Stimulated activated CD4-positive, alpha-beta T cell treated with anti-CD3 and anti-CD28 coated beads, Interleukin-4, amount 100 ng/mL, for 4 hours (primary cell): ENCODE measurements at regions not wholly inside any gene's neighbourhood (a gene's known extent, or its start where the extent isn't known, plus 50 kb on each side); places are given as distances from the start of the nearest gene placed in this dataset.

Experiments
- DNase-seq, 2 experiments: peaks; one replicate each; pipeline ENCODE4 v3.0.0-alpha.2; 2020

GRCh38 chr2:220065581-220065980, 438.2 kb downstream of the SLC4A3 start:
- DNase-seq: no peak

DNA sequence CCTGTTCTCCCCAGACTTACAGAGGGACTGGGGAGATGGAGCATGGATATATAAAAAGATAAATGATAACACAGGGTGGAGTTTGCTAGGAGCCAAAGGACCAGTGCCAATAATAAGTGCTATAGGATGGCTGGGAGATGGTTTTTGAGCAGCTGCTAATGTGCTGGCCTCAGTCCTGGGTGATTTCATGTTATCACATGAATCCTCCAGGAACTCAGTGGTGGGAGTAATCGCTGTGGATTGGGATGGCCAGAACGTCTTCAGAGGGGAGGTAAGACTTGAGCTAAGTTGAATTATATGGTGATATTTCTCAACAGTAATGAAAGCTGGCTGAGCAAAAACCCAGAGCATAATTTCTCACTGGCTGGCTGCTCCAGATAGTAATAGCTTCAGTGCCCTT, 441.4 kb downstream of the SLC4A3 start:
- no peak for DNase-seq

- DNase-seq: no peak
Measured at GRCh38 chr2:220070349-220070748, 442.9 kb downstream of the SLC4A3 start.

GRCh38 chr2:220071696-220072095, 444.3 kb downstream of the SLC4A3 start:
- no peak for DNase-seq

- DNase-seq: no peak
Measured at GRCh38 chr2:220072669-220073220, 445.3 kb downstream of the SLC4A3 start.

- no peak for DNase-seq
Measured at GRCh38 chr2:220075835-220076234, 448.4 kb downstream of the SLC4A3 start.

DNA sequence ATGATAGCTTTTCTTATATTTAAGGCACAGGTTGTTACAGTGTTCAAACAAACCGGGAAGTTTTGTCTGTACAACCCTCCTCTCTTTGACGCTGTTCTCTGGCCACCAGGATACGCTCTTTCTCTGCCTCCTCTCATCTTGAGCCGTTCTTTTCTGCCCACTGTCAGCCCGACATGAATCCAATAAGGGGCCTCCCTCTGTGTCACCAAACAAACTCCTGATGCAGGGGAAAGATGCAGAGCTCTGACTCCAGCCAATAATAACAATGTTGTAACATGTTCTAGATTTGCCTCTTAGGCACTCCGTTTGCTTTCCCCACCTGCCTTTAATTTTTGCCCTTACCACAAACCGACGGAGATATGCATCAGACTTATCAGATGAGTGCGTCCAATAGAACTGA, 449.3 kb downstream of the SLC4A3 start:
- DNase-seq: no peak

DNA sequence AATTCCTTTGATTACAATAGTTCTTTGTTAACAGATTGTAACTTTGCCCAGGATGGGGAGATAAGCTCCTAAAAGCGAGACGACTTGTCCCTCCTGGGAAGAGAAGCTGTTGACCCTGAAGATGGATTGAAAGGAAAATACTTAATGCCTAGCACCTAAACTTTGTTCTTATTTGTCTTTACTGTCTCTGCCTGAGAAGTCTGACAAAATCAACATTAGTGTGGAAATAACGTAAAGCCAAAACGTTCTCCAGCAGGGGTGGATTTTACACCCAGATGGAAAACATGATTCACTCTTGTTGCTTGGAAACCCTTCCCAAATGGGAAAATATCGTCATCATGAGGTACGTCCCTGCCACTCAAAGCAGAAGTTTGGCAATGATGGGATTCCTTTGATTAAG, 450.1 kb downstream of the SLC4A3 start:
- no peak for DNase-seq

- DNase-seq: no peak
Measured at GRCh38 chr2:220078439-220078838, 451.0 kb downstream of the SLC4A3 start.

GRCh38 chr2:220079595-220079994, 452.2 kb downstream of the SLC4A3 start:
- no peak for DNase-seq

DNA sequence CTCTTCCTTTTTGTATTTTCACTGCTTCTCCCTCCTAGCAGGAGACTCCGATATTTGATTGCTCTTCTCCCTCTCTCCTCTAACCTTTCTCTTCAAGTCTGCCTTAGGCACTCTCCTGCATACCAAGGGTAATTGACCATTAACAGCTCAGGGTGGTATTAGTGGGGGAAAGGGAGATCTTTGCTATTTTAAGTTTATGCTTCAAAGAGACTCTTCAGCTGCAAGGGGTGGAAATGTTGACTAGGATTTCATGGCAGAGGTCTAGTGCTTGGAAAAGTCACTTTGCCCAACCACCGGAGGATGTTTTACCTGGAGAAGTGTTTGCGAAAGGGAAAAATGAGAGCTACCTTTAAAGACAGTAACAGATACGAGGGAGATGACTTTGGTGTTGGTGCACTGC, 453.7 kb downstream of the SLC4A3 start:
- no peak for DNase-seq

DNA sequence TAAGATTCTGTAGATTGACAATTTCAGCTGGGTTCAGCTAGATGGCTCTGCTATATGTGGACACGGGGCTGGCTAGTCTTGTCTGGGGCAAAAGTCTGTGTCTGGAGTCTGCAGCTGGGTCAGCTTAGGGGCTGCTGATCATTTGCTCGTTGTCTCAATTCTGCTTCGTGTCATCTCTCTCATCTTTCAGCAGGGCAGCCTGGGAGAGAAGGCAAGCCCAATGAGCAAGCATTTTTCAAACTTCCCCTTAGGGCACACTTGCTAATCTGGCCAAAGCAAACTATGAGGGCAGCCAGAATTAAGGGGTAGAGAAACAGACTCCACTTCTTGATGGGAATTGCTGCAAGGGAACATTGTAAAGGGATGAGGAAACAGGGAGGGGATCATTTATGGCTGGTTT, 462.6 kb downstream of the SLC4A3 start:
- DNase-seq: no peak

DNA sequence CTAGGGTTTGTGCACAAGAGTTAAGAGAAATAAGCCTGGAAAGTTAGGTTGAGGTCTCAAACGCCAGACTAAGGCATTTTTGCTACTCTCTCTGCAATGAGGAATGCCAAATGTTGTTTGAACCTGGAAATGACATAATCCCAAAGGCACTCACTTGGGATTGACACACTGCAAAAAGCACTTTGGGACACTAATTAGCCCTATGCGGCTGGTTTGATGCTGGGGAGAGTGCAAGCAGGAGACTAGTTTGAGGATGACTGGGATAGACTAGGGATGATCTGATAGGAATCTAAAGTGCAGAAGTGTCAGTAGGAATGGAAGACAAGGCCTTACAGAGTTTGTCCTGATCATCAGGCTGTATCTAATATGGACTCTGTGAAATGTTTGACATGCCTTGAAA, 469.0 kb downstream of the SLC4A3 start:
- DNase-seq: no peak

GRCh38 chr2:220101980-220102379, 474.6 kb downstream of the SLC4A3 start:
- no peak for DNase-seq

DNA sequence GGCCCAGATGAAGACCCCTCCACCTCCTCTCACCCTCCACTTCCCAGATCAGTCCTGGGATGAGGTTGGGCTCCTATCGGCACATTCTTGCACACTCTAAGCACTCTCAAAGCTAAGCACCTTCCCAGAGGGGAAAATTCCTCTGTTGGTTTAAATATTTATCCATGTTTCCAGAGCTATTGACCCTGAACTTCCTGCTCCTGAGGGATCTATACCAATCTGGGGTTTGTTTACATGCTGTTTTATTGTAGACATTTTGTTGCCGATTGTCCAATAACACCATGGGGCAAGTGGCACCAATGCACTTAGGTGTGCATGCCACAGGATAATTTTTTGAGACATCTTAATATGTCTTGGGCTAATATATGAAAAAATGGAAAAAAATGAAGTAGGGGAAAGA, 476.2 kb downstream of the SLC4A3 start:
- no peak for DNase-seq

DNA sequence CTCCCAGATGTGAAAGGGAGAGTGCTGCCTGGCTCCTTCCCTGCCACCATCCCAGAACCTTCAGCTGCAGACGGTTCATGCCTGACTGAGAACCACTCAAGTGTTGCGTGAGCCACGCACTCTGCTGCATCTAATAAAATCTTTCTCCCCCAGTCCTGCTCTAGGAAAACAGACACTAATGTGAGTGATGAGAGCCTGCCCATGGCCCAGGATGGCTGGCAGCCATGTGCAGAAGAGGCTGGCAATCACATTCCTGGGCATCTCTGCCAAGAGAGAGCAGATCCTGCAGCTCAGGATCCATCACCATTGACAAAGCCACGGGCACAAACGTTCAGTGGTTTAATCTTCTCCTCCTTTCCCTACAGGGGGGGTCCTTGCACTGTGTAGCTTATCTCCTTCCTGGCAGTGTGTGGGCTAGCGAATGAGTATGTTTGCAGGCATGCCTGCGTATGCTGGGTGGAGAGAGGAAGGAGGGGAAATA, 477.5 kb downstream of the SLC4A3 start:
- no peak for DNase-seq

DNA sequence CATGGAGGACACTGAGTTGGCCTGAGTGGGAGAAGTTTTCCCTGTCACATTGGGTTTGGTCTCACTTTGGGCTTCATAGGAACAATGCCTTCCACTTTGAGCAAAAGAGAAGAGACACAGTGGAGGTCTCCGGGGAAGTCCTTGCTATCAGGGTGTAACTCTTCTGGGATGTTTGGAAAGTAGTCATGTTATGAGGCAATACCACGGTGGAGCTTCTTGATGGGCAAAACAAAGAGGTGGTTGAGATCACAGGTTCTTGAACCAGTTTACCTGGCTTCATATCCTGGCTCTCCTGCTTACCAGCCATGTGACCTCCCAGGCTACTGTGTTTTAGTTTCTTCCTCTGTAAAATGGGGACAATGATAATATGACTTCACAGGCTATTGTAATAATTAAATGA, 478.6 kb downstream of the SLC4A3 start:
- no peak for DNase-seq

DNA sequence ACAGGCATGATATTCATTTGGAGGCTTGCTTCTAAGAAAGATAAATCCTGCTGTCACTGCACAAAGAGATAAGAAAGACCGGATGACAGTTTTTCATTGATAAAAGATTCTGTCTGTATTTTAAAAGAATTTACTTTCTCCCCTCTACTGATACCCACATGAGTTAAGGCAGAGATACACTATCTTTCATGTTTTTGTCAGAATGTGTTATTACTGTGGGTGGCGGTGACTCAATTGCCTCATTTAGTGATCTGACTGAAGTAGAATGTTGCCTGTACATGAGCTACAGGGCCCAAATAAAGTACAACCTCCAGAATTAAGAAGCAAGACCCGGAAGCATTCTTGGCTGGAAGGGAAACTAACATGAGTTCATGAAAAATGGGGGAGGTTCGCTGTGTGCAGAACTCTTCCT, 480.0 kb downstream of the SLC4A3 start:
- DNase-seq: no peak

- DNase-seq: no peak
Measured at GRCh38 chr2:220114443-220114842, 487.0 kb downstream of the SLC4A3 start.

DNA sequence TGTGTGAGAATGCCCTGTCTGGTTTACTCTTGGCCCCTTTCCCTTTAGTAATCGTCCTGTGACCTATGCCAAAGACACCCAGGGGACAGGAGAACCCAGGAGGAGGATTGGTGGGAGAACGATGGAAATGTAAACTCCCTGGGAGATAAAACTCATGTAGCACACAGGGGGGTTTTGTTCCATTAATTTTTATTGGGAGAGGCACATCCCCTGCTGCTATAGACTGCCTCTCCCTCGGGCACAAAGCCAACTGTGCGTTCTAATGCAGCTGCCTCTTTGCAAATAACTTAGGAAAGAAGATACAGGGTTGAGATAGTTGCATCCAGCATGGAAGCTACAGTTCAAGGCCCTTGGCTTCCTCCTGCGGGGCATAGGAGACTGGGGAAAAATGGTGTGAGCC, 489.6 kb downstream of the SLC4A3 start:
- no peak for DNase-seq

- no peak for DNase-seq
Measured at GRCh38 chr2:220120041-220120440, 492.6 kb downstream of the SLC4A3 start.

DNA sequence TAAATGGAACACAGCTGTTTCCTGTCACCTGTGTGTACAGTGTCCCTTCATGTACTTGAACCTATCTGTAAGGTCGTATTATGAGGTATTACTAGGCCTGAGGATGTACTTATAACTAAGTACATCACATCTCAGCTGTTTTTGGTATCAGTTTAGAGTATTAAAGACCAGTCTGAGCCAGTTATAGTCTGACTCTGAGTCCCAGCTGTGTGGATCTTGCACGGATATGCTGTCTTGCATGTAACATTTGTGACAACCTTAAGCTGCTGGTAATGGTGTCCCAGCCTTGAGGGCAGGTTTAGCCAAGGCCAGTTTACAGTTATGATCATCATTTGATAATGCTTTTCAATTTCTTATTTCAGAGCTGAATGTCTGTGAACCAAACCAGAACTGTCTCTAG, 496.3 kb downstream of the SLC4A3 start:
- DNase-seq: no peak

DNA sequence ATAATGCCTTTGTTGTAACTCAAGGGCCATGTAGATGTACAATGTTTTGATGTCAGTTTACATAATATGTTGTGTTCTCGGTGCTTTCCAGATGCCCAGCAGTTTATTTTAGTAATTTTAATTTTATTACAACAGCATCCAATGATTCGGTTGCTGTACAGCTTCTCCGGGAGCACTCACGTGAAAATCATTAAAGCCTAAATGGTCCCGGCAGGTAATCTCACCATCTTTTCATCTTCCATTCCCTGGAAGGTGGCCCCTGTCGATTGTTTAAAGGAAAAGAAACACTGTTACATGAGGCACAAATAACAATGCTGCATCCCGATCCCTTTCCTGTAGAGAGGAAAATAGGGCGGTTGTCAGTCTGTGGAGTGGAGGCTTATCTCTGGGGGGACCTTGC, 498.1 kb downstream of the SLC4A3 start:
- DNase-seq: no peak

- no peak for DNase-seq
Measured at GRCh38 chr2:220127311-220127710, 499.9 kb downstream of the SLC4A3 start.

GRCh38 chr2:220127876-220128275, 500.4 kb downstream of the SLC4A3 start:
- DNase-seq: no peak

DNA sequence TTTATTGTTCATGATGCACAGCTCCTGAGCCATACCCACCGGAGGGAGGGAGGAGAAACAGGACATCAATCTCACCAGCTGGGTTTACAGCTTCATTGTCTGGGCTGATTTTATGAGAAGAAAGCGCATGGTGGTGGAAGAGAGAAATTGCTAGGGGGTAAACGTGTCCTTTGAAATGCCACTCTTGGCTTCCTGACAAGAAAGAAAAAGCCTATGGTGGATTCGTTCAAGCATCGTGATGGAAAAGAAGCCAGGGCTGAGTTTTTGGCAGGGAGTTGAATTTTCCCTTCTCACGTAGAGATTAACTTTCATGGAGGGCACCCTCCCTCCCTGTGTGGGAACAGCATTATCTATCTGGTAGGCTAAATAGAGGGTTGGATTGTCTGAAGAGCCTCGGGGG, 502.0 kb downstream of the SLC4A3 start:
- no peak for DNase-seq
